Activated naive CD8-positive, alpha-beta T cell treated with anti-CD3 and anti-CD28 coated beads for 36 hours (primary cell): ENCODE measurements at regions not wholly inside any gene's neighbourhood (a gene's known extent, or its start where the extent isn't known, plus 50 kb on each side); places are given as distances from the start of the nearest gene placed in this dataset.

Experiments
- DNase-seq: peaks from one replicate; pipeline ENCODE4 v3.0.0; 2021
- H3K27ac Mint-ChIP-seq: one replicate; pipeline ENCODE4 v1.8.0; 2022; ENCODE audit warnings: mild to moderate bottlenecking, moderate library complexity, mixed read lengths
- H3K27me3 Mint-ChIP-seq: one replicate; pipeline ENCODE4 v1.8.0; 2022; ENCODE audit warnings: mild to moderate bottlenecking, mixed read lengths
- H3K36me3 Mint-ChIP-seq: one replicate; pipeline ENCODE4 v1.8.0; 2021; ENCODE audit warnings: mild to moderate bottlenecking, mixed read lengths
- H3K4me1 Mint-ChIP-seq: one replicate; pipeline ENCODE4 v1.8.0; 2021; ENCODE audit warnings: mixed read lengths
- H3K4me3 Mint-ChIP-seq: one replicate; pipeline ENCODE4 v1.8.0; 2022; ENCODE audit warnings: mild to moderate bottlenecking, moderate library complexity, mixed read lengths
- H3K9me3 Mint-ChIP-seq: one replicate; pipeline ENCODE4 v1.8.0; 2022; ENCODE audit warnings: mixed read lengths

DNA sequence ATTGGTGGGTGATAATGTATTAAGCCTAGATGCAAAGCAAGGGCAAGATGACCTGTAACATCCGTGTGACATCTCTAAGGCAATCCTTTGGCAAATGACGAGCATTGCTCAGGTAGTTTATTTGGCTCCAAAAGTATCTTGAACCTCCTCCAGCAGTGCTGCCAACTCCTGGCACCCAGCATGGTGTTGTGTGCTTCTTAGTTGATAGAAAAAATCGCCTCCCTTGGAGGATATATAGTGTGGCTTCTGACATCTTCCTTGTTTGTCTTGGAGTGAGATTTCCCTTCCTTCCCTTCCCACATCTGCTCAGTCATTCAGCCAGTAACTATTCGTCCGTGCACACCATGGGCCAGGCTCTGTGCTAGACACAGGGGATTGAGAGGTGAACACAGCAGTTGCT lies 121.8 kb downstream of the TOMM20 start:
- H3K4me3 Mint-ChIP-seq: no peak overlapping the region
- peaks cover 85% of the 10 kb centered on the region for H3K4me1 Mint-ChIP-seq
- DNase-seq: no peak
- H3K9me3 Mint-ChIP-seq: peaks cover 27% of the 10 kb centered on the region
- no peaks in the 10 kb centered on the region for H3K27me3 Mint-ChIP-seq
- H3K36me3 Mint-ChIP-seq: peaks cover 37% of the 10 kb centered on the region
- H3K27ac Mint-ChIP-seq: peak overlapping the region; percentile 56

DNA sequence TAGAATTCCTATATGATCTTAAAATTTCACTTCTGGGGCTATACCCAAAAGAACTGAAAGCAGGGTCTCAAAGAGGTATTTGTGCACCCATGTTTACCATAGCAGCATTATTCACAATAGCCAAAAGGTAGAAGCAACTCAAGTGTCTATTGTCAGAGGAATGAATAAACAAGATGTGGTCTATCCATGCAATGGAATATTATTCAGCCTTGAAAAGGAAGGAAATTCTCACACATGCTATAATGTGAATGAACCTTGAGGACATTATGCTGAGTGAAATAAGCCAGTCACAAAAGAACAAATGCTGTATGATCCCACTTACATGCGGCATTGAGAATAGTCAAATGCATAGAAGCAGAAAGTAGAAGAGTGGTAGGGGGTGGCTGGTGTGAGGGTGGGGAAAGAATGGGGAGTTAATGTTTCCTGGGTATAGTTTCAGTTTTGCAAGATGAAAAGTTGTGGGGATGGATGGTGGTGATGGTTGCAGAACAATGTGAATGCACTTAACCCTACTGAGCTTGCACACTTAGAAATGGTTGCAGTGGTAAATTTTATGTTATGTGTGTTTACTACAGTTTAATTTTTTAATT lies 122.4 kb downstream of the TOMM20 start:
- H3K9me3 Mint-ChIP-seq: peaks cover 27% of the 10 kb centered on the region
- H3K4me3 Mint-ChIP-seq: no peak overlapping the region
- peaks cover 37% of the 10 kb centered on the region for H3K36me3 Mint-ChIP-seq
- peak overlapping the region; percentile 82 for H3K27ac Mint-ChIP-seq
- peak; percentile 43 for DNase-seq
- no peaks in the 10 kb centered on the region for H3K27me3 Mint-ChIP-seq
- peaks cover 81% of the 10 kb centered on the region for H3K4me1 Mint-ChIP-seq

DNA sequence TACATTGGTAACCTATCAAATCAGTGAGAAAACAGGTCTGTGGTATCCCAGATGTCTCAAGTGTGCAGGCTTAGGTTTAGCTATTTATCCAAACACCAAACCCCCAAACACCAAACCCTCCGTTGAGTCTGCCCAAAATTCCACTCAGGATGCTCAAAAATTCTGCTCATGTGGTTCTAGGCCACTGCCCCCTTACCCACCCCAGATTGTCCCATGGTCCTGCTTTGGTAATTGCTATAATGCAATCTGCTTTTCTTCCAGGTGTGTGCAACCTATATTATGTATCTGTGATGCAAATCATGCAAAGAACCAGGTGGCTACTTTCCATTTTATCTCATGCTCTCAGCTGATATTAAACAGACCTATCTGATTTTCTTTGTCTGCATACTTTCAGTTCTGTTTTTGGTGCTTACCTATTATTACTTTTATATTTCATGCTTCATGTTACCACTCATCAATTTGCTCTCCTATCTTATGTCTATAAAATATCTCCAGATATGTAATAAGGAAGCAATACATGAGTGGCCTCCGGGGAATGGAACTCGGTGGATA lies 123.7 kb downstream of the TOMM20 start:
- Mint-ChIP-seq H3K4me3 (peak overlapping the region; percentile 4), H3K27me3 (no peaks in the 10 kb centered on the region), H3K36me3 (peaks cover 31% of the 10 kb centered on the region), H3K27ac (peak overlapping the region; percentile 66), H3K4me1 (peaks cover 68% of the 10 kb centered on the region), H3K9me3 (peaks cover 22% of the 10 kb centered on the region)
- DNase-seq: no peak

DNA sequence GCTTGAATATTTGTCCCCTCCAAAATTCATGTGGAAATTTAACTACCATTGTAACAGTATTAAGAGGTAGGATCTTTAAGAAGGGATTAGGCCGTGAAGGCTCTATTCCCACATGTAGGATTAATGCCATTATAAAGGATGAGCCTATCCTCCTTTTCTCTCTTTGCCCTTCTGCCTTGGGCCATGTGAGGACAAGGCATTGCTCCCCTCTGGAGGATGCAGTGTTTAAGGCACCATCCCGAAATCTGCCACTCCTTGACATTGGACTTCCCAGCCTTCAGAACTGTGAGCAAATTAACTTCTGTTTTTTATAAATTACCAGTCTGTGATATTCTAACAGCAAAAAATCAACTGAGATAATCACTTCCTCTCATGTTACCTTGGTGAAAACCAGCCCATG lies 124.4 kb downstream of the TOMM20 start:
- peaks cover 62% of the 10 kb centered on the region for H3K4me1 Mint-ChIP-seq

DNA sequence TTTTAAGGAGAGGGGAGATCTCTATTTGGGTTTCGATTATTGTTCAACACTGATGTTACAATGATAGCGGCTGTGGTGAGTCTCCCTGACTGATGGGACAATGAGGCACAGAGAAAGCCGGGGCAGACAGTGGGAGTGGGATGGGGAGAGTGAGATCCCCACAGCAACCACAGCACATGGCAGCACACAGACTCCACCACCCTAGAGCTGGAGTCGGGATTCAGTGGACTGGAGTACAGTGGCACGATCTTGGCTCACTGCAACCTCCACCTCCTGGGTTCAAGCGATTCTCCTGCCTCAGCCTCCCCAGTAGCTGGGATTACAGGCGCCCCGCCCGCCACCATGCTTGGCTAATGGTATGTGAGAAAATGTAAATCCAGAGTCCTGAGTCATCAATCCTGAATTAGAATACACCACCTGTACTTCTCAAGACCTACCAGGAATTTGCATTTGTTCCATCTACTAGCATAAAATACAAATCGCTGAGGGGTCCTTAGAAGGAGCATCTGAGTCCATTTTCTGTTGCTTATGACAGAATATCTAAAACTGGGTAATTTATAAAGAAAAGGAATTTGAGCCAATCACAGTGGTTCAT lies 125.8 kb downstream of the TOMM20 start:
- H3K4me3 Mint-ChIP-seq: no peak overlapping the region
- H3K4me1 Mint-ChIP-seq: peaks cover 56% of the 10 kb centered on the region
- peaks cover 6% of the 10 kb centered on the region for H3K9me3 Mint-ChIP-seq
- H3K27ac Mint-ChIP-seq: peak overlapping the region; percentile 42
- peaks cover 13% of the 10 kb centered on the region for H3K36me3 Mint-ChIP-seq
- DNase-seq: no peak
- no peaks in the 10 kb centered on the region for H3K27me3 Mint-ChIP-seq

More for the DNA sequence above, 124.4 kb downstream of the TOMM20 start:
- H3K36me3 Mint-ChIP-seq: peaks cover 27% of the 10 kb centered on the region
- no peak overlapping the region for H3K4me3 Mint-ChIP-seq
- H3K27ac Mint-ChIP-seq: no peak overlapping the region
- no peaks in the 10 kb centered on the region for H3K27me3 Mint-ChIP-seq
- no peak for DNase-seq
- H3K9me3 Mint-ChIP-seq: peaks cover 17% of the 10 kb centered on the region

DNA sequence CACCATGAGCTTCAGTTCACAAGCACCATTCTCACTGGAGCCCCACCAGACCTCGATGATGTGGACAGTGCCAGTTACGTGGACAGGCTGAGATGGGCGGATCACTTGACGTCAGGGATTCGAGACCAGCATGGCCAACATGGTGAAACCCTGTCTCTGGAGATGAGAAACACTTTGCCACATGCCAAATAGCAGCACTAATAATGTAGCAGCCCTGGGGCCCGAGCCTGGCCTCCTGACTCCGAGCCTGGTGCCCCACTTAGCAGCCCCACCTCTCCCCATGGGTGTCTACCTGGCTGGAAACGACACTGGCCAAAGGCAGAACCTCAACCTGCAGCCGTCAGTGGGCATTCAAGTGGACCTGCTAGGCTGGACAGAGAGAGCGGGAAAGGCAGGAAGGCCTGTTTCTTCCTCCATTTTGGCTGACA lies 129.1 kb downstream of the TOMM20 start:
- no peaks in the 10 kb centered on the region for H3K27me3 Mint-ChIP-seq
- no peak overlapping the region for H3K4me3 Mint-ChIP-seq

DNA sequence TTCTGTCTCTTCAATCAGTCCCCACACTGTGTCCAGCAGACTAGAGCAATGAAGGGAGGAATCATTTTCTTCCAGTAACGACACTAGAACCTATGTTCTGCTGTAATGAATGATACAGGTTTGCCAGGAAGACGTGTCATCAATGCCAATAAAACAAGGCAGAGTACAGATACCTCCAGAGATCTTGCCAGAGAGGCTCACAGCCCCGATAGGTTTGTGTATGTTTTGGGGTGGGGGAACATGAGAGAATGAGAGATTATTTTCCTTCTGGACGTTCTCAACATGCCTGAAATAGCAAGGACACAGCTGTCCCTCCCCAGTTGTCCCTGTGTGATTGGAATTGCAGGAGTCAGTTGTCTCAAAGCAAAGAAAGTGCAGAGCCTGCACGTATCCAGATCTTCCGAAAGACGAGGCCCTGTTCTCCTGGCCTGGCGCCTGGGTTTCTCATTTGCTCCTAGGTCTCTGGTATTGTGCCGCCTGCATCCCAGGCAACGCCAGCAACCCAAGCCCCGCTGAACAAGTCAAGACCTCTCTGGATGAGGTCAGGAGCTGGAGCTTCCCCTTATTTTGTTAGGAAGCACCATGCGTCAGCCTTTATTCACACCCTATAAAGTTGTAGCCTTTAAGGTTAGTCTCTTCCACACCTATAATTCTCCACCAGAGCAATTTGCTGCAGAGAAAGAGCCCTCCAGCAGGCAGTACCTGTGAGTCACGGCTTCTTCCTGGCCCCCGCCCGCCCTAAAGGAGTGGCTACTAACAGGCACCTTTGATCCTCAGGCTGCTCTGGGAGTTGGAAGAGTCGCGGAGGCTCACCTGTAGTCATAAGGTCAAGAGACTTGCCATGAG lies 130.5 kb downstream of the TOMM20 start:
- no peak overlapping the region for H3K27ac Mint-ChIP-seq
- H3K36me3 Mint-ChIP-seq: no peaks in the 10 kb centered on the region
- no peak overlapping the region for H3K4me3 Mint-ChIP-seq
- no peaks in the 10 kb centered on the region for H3K27me3 Mint-ChIP-seq
- DNase-seq: no peak
- no peaks in the 10 kb centered on the region for H3K9me3 Mint-ChIP-seq
- H3K4me1 Mint-ChIP-seq: peaks cover 24% of the 10 kb centered on the region

More for the DNA sequence above, 129.1 kb downstream of the TOMM20 start:
- Mint-ChIP-seq H3K36me3 (peaks cover 3% of the 10 kb centered on the region), H3K9me3 (no peaks in the 10 kb centered on the region), H3K27ac (no peak overlapping the region), H3K4me1 (peaks cover 25% of the 10 kb centered on the region)
- no peak for DNase-seq

DNA sequence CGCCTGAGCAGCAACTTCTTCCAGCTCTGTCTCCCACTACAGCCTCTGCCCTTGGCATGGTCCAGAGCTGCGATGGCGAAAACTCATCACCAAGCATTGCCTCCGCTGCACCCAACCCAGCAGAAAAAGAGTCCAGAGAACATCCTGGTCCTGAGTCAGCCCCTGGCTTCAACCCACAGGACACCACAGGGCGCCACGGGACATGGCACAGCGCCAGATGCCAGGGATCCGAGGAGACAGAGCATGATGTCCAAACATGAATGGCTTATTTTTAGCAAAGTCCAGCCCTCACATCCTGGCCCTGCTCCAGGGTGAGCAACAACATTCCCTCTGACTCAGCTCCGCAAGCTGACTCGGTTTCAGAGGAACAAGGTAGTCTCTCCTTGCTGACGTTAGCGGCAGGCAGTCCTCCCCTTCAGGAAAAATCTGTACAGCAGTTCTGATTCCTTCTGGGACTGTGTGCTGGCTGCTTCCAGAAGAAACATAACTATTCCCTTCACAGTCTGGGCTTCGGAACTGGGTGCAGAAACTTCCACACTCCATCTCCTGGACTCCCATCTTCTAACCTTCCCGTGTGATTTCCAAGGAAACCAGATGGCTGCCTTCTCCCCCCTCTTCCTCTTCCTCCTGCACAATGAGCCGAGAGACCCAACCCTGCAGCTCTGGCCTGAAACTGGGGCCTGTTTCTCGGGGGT lies 131.3 kb downstream of the TOMM20 start:
- Mint-ChIP-seq H3K27ac (no peak overlapping the region), H3K27me3 (no peaks in the 10 kb centered on the region), H3K4me1 (peaks cover 22% of the 10 kb centered on the region), H3K36me3 (no peaks in the 10 kb centered on the region), H3K4me3 (no peak overlapping the region), H3K9me3 (no peaks in the 10 kb centered on the region)
- DNase-seq: no peak

DNA sequence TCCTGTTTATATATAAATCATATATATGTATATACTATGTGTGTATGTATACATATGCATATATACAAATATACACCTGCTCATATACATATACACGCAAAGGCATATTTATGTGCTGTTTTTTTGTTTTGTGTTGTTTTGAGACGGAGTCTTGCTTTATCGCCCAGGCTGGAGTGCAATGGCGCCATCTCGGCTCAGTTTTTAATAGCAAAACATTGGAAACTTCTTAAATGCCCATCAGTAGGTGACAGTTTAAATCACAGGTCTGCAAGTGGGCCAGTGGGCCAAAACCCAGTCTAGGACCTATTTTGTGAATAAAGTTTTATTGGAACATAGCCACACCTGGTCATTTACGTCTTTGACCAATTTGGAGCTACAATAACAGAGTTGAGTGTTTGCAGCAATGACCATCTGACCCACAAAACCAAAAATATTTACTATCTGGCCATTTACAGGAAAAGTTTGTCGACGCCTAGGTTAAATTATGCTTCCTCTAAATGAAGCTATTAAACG lies 132.3 kb downstream of the TOMM20 start:
- H3K9me3 Mint-ChIP-seq: peaks cover 1% of the 10 kb centered on the region
- H3K27me3 Mint-ChIP-seq: no peaks in the 10 kb centered on the region
- H3K4me3 Mint-ChIP-seq: no peak overlapping the region
- DNase-seq: no peak
- H3K4me1 Mint-ChIP-seq: peaks cover 22% of the 10 kb centered on the region
- H3K36me3 Mint-ChIP-seq: peaks cover 1% of the 10 kb centered on the region
- no peak overlapping the region for H3K27ac Mint-ChIP-seq

DNA sequence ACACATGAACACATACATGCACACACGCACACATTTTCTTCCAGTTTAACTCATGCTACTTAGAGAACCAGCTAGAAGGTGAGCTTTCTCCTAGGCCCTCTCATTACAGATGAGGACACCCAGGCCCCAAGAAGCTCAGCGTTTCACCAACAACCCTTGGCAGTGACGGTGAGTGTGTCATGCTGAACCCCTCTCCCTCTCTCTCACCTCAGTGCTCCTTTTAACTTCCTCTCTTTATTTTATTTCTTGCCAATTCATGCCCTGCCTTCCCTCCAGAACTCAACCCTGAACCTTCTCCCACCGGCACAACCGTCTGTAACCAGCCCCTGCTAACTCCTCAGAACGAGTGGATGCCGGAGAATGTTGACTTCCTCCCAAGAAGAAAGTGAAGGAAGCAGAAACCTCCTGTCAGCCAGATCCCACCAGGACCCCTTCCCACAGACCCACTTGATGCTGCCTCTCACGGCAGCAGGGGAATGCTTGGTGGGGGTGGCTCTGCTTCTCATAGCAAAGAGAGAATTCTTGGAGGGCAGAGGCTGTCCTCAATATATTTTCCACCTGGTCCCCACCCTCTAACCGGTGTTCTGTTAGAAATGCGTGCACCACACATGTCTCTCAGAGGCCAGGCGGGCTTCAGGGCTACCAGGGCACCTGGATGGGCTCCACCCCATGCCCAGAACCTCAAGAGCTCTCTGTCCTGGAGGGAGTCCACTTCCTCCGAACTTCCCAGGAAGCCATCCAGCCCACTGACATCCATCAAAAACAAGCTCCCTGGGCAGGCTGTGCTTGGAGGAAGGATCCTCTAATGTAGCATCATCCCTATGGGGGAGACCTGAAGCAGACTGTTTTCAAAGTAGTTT lies 134.0 kb downstream of the TOMM20 start:
- peaks cover 2% of the 10 kb centered on the region for H3K9me3 Mint-ChIP-seq
- H3K27me3 Mint-ChIP-seq: no peaks in the 10 kb centered on the region
- peaks cover 7% of the 10 kb centered on the region for H3K36me3 Mint-ChIP-seq
- DNase-seq: no peak
- peaks cover 37% of the 10 kb centered on the region for H3K4me1 Mint-ChIP-seq
- no peak overlapping the region for H3K4me3 Mint-ChIP-seq
- H3K27ac Mint-ChIP-seq: no peak overlapping the region

DNA sequence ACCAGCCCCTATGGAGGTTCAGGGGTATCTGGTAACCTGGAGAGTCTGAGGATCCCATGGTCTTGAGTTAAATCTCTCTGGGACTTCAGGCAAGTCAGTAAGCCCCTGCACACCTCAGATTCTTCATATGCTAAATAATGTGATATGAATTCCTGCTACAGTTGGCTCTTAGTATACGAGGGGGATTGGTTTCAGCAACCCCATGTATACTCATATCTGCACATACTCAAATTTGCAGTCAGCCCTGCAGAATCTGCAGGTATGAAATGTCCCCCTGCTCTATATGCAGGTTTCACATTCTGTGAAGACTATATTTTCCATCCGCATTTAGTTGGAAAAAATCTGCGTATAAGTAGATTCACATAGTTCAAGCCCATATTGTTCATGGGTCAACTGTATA lies 136.6 kb downstream of the TOMM20 start:
- Mint-ChIP-seq H3K27ac (peak overlapping the region; percentile 53), H3K27me3 (no peaks in the 10 kb centered on the region), H3K36me3 (peaks cover 16% of the 10 kb centered on the region), H3K4me3 (no peak overlapping the region), H3K9me3 (peaks cover 8% of the 10 kb centered on the region), H3K4me1 (peaks cover 56% of the 10 kb centered on the region)
- DNase-seq: no peak

DNA sequence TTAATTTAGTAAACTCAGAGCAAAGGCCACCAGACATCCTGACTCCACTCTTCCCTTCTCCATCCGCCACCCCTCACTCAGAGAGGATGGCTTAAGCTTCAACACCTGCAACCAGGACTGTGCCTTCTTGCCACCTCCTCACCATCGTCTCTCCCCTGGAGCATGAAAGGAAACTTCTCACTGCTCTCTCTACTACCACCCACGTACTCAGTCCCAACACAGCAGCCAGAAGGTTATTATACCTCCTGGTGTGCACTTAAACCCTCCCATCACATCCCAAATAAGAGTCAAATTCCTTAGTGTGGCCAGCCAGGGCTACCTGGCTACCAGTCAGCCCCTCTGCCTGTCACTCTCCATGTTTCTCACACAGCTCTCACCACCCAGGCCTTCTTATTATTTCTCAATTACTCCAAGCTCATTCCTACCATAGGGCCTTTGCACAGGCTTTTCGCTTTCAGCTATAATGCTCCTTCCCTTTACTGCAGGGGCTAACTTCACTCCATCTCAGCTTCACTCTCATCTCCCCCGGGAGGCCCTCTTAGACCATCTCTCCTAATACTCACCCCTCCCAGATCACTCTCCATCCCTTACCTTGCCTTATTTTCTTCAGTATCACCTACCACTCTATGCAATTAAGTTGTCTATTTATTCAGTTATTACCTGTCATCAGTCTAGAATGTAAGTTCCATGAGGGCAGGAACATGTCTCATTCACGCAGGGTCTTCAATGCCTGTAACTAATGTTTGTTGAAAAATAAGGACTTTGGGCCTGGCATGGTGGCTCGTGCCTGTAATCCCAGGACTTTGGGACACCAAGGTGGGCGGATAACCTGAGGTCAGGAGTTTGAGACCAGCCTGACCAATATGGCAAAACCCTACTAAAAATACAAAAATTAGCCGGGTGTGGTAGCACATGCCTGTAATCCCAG lies 137.5 kb downstream of the TOMM20 start:
- Mint-ChIP-seq H3K9me3 (peaks cover 8% of the 10 kb centered on the region), H3K27ac (peak overlapping the region; percentile 81), H3K36me3 (peaks cover 21% of the 10 kb centered on the region), H3K4me3 (no peak overlapping the region), H3K4me1 (peaks cover 63% of the 10 kb centered on the region), H3K27me3 (no peaks in the 10 kb centered on the region)
- DNase-seq: no peak

DNA sequence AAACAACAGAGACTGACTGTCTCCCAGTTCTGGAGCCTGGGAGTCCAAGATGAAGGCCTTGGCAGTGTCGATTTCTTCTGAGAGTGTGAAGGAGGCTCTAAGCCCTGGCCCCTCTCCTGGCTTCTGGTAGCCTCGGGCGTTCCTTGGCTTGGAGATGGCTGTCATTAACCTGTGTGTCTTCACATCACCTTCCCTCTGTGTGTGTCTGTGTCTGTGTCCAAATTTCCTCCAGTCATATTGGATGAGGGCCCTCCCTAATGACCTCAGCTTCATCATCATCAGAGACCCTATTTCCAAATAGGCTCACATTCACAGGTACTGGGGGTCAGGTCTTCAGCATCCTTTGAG lies 138.3 kb downstream of the TOMM20 start:
- H3K36me3 Mint-ChIP-seq: peaks cover 24% of the 10 kb centered on the region
- H3K4me1 Mint-ChIP-seq: peaks cover 64% of the 10 kb centered on the region
- H3K9me3 Mint-ChIP-seq: peaks cover 8% of the 10 kb centered on the region
- no peak overlapping the region for H3K4me3 Mint-ChIP-seq
- DNase-seq: no peak
- H3K27me3 Mint-ChIP-seq: no peaks in the 10 kb centered on the region
- H3K27ac Mint-ChIP-seq: peak overlapping the region; percentile 81
